Left kidney (tissue), 1 donor: ENCODE measurements at regions not wholly inside any gene's neighbourhood (a gene's known extent, or its start where the extent isn't known, plus 50 kb on each side); places are given as distances from the start of the nearest gene placed in this dataset.
"Not testable (repeated sequence)": the region's sequence is repeated elsewhere in the genome, so short reads cannot be mapped to it uniquely, and the experiment has no call there.

ENCODE experiments used
- DNase-seq: peaks from one replicate; pipeline ENCODE4 v3.0.0-alpha.2; 2013

GRCh38 chr3:4222574-4223175 is 80.5 kb upstream of the SETMAR start:
- peak; percentile 26 for DNase-seq

GRCh38 chr3:4223777-4224176 is 79.4 kb upstream of the SETMAR start:
- DNase-seq = no peak

- no peak for DNase-seq
Measured at GRCh38 chr3:4224331-4224730, 78.8 kb upstream of the SETMAR start.

- DNase-seq = no peak
Measured at GRCh38 chr3:4225005-4225471, 78.1 kb upstream of the SETMAR start.

DNA sequence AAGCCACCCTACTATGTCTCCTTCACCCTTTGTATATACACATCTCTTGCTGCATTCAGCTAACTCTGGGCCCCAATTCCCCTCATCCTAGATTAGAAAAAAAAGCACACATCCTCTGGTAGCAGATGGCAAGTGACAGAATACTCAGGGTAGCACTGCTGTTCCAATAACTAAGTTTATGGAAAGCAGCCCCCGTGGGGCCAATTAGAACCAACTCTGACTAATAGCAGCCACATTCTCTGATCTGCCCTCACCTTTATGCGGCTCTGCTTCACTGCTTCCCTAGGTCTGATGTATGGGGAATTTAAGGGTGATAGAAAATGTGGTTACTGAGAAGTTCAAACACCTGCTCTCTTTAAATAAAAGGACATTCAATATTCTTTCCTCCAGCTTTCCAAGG is 74.9 kb upstream of the SETMAR start:
- no peak for DNase-seq

- DNase-seq = no peak
Measured at GRCh38 chr3:4231041-4231440, 72.1 kb upstream of the SETMAR start.

DNA sequence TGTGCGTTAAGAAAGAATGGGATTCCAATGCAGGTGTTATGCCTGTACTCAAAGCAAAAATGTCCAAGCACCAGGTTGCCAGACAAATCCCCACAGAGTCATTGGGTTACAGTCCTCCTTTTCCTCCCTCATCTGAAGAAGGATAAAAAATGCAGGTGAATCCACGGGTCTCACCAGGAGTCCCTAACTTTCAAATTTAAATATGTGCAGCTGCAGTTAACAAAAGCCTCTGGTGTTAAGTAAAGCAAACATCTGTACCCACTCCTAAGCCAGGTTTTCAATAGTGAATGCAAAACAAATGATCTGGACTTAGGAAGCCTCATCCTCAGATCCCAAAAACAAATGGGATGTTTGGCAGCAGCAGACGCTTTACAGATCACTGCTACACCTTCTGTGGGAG is 70.4 kb upstream of the SETMAR start:
- DNase-seq = no peak

DNA sequence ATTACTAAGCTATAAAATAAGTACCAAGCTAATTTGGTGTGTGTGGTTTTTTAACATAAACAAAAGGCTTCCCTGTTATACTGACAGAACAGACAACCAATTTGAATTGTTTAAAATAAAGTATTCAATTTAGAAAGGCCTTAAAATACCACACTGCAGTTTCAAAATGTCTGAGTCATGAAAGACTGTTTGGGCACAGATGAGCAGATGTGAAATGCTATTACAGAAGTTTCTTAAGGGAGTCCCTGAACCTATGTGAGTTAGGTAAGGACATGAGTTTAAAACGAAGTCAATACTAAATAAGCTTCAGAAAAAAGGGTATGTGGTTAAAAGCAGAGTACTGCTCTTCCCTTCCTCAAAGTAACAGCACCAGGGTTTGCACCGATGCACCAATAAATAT is 69.7 kb upstream of the SETMAR start:
- no peak for DNase-seq

- no peak for DNase-seq
Measured at GRCh38 chr3:4234889-4235288, 68.3 kb upstream of the SETMAR start.

GRCh38 chr3:4235690-4236089 is 67.5 kb upstream of the SETMAR start:
- no peak for DNase-seq

DNA sequence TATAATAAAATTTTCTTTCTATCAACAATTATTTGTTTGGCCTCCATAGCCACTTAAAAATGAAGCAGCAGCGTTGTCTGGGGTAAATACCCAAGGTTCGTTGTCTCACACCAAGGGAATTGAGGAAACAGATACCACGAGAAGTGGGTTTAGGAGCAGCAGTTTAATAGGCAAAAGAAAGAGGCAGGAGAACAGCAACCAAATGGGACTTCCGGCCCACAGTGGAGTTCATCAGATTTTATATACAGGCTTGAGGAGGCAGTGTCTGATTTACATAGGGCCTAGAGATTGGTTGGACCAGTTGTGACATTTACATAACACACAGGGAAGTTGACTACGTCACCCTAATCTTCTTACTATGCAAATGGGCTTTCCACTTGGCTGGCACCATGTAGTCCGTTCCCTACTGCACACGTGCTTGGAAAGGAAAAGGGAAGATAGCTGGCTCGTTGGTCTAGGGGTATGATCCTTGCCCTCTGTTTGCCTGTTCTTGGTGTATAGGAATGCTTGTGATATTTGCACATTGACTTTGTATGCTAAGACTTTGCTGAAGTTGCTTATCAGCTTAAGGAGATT is 61.5 kb upstream of the SETMAR start:
- DNase-seq = no peak

DNA sequence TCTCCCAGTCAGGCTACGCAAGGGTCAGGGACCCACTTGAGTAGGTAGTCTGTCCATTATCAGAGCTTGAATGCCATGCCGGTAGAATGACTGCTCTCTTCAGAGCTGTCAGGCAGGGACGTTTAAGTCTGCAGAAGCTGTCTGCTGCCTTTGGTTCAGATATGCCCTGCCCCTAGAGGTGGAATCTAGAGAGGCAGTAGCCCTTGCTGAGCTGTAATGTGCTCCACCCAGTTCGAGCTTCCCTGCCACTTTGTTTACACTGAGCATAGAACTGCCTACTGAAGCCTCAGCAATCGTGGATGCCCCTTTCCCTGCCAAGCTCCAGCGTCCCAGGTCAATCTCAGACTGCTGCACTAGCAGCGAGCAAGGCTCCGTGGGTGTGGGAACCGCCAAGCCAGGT is 57.5 kb upstream of the SETMAR start:
- DNase-seq = no peak

GRCh38 chr3:4247391-4247790 is 55.8 kb upstream of the SETMAR start:
- DNase-seq = no peak

DNA sequence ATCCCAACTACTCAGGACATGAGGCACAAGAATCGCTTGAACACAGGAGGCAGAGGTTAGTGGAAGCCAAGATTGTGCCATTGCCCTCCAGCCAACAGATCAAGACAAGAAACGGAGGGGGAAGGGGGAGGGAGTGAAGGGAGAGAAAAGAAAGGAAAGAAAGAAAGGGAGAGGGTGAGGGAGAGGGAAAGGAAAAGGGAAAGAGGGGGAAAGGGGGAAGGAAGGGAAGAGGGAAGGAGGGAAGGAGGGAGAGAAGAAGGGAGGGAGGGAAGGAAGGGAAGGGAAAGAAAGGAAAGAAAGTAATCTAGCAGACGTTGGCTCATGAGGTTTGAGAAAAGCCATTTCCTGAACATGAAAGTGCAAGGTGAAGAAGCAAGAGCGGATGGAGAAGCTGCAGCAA is 53.1 kb upstream of the SETMAR start:
- DNase-seq = no peak

- no peak for DNase-seq
Measured at GRCh38 chr3:4251412-4251811, 51.8 kb upstream of the SETMAR start.

DNA sequence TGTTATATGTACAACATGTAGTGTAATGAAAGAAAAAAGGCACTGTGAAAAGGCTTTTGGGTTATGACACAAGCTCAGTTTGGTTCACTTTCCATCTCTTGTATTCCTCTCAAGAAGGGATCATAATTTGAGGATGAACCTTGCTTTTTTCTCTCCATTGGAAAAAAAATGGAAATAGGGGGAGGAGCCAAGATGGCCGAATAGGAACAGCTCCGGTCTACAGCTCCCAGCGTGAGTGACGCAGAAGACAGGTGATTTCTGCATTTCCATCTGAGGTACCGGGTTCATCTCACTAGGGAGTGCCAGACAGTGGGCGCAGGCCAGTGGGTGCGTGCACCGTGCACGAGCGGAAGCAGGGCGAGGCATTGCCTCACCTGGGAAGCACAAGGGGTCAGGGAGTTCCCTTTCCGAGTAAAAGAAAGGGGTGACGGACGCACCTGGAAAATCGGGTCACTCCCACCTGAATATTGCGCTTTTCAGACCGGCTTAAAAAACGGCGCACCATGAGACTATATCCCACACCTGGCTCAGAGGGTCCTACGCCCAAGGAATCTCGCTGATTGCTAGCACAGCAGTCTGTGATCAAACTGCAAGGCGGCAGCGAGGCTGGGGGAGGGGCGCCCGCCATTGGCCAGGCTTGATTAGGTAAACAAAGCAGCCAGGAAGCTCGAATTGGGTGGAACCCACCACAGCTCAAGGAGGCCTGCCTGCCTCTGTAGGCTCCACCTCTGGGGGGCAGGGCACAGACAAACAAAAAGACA is 49.9 kb upstream of the SETMAR start:
- DNase-seq = not testable (repeated sequence)
